ENCODE measurements at regions not wholly inside any gene's neighbourhood (a gene's known extent, or its start where the extent isn't known, plus 50 kb on each side); places are given as distances from the start of the nearest gene placed in this dataset.
A peak's percentile ranks its signal among the peaks of the same experiment; 100 is the strongest.

DNA sequence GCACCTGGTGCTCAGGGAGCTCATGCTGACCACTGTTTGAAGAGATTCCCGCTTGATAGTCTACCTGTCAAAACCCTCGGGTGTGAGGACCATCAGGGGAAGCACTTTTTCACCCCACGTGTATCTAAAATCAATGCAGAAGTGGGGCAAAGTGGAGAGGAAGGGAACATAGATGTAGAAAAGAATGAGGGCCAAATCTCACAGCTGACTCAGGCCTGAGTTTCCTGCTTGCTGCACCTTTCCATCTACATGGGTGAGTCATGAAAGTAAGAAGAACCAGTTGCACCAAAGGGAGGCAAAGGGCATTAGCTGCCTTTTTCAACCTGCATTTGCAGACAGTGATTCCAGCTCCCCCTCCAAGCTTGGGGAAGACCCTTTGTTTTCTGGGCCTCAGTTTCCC, 100.2 kb upstream of the MYCN start:
- no peak for DNase-seq (ENCODE audit: low spot score)

GRCh38 chr2:15840969-15841368, 99.4 kb upstream of the MYCN start:
- no peak for DNase-seq (ENCODE audit: low spot score)

DNA sequence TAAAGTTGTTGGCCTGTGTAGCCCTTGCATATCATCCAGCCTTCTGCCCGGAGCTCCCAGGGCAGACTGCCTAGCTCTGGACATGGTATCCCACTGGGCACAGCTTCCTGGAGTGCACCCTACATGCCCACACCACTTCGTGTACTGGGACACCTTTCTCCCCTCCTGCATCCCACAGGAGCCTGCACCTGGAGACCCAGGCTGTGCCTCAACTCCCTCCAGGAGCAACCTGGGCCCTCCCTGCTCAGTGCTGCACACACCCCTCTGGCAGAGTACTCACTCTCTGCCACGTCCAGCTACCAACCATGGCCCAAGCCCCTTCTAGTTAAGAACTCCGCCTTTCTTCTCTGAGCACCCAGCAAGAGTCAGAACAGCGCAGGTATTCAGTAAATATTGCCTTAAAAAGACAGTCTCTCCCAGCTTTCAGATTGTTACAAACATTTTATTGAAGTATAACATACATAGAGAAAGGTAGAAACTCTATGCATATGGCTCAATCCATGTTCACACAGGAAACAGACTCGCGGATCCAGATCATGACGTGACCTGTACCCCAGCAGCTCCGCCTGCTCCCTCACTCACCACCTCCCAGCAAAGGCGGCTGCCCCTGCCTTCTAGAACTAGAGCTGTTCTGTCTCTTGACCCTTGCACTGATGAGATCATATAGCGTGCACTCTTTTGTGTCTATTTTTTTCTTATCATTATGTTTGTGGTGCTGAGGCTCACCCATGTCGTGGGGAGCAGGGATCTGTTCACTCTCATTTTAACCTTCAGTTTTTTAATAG, 98.4 kb upstream of the MYCN start:
- no peak for DNase-seq (ENCODE audit: low spot score)

GRCh38 chr2:15842758-15843666, 97.3 kb upstream of the MYCN start:
- peak; percentile 80 for DNase-seq (ENCODE audit: low spot score)

DNA sequence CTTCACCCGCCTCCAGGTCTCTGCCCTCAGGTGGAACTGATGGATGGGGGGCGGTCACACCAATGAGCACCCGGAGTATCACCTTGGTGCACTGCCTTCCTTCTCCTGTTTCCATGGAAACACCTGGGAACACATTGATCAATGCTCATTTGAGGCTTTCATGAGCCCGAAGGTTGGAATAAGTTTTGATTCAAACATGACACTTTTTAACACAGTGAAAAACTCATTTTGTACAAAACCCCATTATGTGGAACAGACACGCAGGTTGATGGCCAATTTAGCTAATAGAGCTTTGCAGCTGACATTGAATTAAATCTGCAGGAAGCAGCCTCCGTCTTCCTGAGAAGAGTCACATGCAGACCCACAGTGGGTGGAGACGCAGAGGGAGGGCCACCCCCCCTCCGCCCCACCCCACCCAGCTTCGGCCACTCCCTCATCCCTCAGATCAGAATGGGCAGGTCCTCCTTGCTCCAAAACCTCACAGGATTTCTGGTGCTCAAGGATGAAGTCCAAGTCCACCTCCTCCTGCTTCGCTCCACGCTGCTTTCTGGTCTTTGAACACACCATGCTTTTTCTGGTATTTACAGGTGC, 96.0 kb upstream of the MYCN start:
- DNase-seq (ENCODE audit: low spot score) = no peak

GRCh38 chr2:15845294-15845693, 95.1 kb upstream of the MYCN start:
- no peak for DNase-seq (ENCODE audit: low spot score)

- no peak for DNase-seq (ENCODE audit: low spot score)
Measured at GRCh38 chr2:15845737-15846405, 94.5 kb upstream of the MYCN start.

GRCh38 chr2:15846626-15847025, 93.7 kb upstream of the MYCN start:
- peak; percentile 84 for DNase-seq (ENCODE audit: low spot score)

DNA sequence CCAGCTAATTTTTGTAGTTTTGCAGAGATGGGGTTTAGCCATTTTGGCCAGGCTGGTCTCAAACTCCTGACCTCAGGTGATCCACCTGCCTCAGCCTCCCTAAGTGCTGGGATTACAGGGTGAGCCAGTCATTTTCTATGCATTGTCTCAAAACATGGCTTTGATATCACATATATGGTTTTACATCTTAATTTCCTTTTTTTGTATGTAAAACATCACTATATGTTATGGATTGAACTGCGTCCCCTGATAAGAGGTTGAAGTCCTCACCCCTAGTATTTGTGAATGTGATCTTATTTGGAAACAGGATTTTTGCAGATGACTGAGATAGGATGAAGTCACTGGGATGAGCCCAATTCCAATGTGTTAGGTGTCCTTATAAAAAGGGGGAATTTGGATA, 89.8 kb upstream of the MYCN start:
- no peak for DNase-seq (ENCODE audit: low spot score)

DNA sequence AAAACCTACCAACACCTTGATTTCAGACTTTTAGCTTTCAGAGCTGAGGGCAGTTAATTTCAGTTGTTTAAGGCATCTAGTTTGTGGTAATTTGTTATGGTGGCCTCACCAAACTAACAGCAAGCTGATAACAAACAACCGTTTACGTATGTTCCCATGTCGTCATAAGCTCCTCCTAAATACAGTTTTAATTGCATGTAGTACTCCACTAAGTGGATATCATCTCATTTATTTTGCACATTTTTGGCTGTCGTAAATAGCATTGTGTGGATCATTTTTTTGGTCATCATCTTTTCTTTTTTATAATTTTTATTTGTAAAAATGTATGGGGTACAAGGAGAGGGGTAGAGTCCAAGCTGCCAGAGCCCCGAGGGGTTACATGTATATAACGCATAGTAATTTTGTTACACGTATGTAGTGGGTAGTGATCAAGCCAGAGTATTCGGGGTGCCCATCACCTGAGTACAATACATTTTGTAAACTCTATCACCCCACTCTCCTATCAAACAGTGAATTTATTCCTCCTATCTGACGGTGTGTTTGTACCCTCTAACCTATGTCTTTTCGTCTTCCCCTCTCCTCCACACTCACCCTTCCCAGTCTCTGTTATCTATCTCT, 89.2 kb upstream of the MYCN start:
- DNase-seq (ENCODE audit: low spot score) = no peak

GRCh38 chr2:15852811-15853210, 87.5 kb upstream of the MYCN start:
- DNase-seq (ENCODE audit: low spot score) = no peak

DNA sequence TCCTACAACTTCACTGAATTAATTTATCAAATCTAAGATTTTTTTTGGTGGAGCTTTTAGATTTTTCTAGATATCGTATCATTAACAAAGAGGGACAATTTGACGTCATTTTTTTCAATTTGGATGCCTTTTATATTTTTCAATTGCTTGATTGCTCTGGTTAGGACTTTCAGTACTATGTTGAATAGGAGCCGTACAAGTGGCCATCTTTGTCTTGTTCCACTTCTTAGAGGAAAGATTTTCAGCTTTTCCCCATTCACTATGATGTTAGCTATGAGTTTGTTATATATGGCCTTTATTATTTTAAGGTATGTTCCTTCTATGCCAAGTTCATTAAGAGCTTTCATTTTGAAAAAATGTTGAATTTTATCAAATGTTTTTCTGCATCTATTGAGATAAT, 86.4 kb upstream of the MYCN start:
- no peak for DNase-seq (ENCODE audit: low spot score)

GRCh38 chr2:15855766-15856260, 84.5 kb upstream of the MYCN start:
- no peak for DNase-seq (ENCODE audit: low spot score)

DNA sequence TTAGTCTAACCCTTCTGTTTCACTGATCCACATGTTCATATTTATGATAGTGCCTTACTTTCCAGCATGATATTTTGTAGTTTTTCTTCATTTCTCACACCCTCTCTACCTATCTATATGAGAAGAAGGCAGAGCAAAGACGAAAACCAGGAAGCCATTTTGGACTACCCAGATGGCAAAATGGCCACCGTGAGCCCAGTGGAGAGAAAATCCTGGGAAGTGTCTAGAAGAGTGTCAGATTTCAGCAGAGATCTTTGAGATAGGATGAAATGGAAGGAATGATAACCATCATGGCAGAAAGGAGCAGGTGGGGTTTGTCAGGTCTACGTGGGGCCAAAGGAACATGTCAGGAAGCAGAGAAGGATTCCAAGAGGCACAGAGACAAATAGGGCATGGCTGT, 84.0 kb upstream of the MYCN start:
- no peak for DNase-seq (ENCODE audit: low spot score)

GRCh38 chr2:15858466-15858865, 81.9 kb upstream of the MYCN start:
- no peak for DNase-seq (ENCODE audit: low spot score)

GRCh38 chr2:15860051-15860663, 80.2 kb upstream of the MYCN start:
- DNase-seq (ENCODE audit: low spot score) = no peak

DNA sequence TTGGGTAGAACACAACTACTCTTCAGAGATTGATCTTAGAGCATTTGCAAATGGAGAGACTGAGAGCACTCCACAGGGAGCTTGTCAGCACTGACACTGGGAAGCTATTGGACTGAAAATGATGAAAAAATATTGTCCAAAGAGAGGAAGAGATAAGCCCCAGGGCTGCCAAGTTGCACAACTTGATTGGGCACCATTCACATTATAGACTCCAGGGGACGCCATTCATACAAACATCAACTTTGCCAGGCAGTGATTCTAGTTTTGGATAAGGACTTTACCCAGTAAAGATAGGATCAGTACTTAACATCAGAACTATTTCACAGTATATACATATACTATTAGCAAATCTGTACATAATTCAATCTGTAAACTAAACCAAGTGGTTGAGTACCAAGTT, 79.6 kb upstream of the MYCN start:
- no peak for DNase-seq (ENCODE audit: low spot score)

- no peak for DNase-seq (ENCODE audit: low spot score)
Measured at GRCh38 chr2:15861172-15861822, 79.1 kb upstream of the MYCN start.

DNA sequence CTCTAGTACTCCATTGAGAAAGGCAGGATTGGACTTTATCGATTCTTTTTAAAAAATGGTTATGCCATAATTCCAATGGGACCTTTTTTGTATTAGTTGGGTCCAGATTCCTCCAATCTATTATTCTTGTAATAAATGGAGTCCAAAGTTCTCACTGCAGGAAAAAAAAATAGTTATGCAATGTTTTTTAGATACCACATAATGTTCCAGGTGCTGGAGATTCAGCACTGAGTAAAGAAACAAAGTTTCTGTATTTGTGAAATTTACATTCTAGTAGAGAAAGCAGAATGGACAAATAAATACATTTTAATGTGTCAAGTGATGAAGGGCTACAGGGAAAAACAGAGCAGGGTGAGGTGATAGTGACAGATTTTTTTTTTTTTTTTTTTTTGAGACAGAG, 78.5 kb upstream of the MYCN start:
- DNase-seq (ENCODE audit: low spot score) = no peak

DNA sequence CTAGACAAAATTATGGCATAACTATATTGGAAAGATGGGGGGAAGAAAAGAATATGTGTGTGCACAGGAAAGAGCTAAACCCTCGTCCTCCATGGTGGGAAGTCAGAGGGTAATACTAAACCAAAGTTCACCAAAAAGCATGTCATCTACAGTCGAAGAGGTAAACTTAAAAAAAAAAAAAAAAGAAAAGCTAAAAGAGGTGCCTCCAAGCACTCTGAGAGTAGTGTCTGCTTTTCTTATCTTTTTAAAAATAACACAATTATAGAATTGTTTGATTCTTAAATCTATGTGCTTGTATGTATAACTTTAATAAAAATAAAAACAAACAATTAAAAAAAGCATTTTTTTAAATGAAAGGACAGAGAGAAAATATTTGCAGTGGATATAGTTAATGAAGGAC, 77.3 kb upstream of the MYCN start:
- DNase-seq (ENCODE audit: low spot score) = no peak
